Heart left ventricle (tissue), 13 donors: ENCODE measurements at regions not wholly inside any gene's neighbourhood (a gene's known extent, or its start where the extent isn't known, plus 50 kb on each side); places are given as distances from the start of the nearest gene placed in this dataset.

ENCODE experiments used
- CTCF ChIP-seq, 12 donors: fragments of 200-600 bp; sonication (generic) in 4 of 12; IDR thresholded peaks; one replicate each; pipeline versions ENCODE4 v1.5.0 to v1.8.0; 2018 to 2022; ENCODE audit warnings: antibody characterized with exemption in 12 of 12, mild to moderate bottlenecking in 5 of 12
- POLR2A ChIP-seq, 2 donors: fragments of 450-650 bp; IDR thresholded peaks; one replicate each; pipeline ENCODE4 v1.6.1; 2017; ENCODE audit warnings: antibody characterized with exemption in 2 of 2, mild to moderate bottlenecking in 2 of 2, moderate library complexity in 2 of 2
- donor health status: ischemic (EF 13 %, LVEDD 7.1; RV severe dilation, severe dysfunction).
- donor health status: DM: no; HTN: yes; CAD: no.
- donor health status: DM: no; HTN: no; CAD: no.
- donor health status: ischemic (EF 25% LVEDD 6.9; RV normal size, moderate dysfunction).
- donor health status: ischemic (EF 25% LVEDD 5.7; RV mildly dilated, moderate dysfunction).
- donor health status: ischemic (EF 35%, LVEDD 5.7; RV mildly dilated, moderate dysfunction).
- donor health status: nonischemic (EF 11% LVEDD 7.7; RV severe dilation, severe dysfunction).
- donor health status: DM: yes; HTN: yes; CAD: no.
- donor health status: PGD.
- donor health status: ischemic (EF 29% LVEDD 5.4; RV normal size, mild dysfunction).
- donor health status: nonischemic (EF 23%, LVEDD 6.1; RV moderate dilation, normal function).

DNA sequence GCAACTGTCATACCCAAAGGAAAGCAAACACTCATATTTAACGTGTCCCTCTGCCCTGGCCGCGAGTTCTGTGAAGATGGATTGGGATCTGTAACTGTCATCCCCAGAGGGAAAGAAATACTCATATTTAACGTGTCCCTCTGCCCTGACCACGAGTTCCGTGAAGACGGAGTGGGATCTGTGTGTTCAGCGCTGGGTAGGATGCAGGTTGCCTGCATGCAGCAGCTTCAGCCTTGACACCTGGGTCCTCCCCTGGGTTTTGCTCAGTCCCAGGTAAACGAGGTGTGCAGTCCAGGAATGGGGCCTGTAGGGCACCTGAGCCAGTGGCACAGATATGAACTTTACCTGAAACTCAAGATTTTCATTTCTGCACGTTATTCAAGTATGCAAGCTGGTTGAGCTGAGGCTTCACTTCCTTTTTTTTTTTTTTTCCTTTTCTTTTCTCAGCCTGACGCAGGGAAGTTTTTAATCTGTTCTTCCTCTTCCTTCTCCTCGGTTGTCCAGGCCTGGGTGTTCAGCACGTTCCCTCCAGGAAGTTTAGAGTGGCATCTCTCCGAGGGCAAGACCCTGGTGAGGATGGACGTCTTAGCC, 159.0 kb upstream of the SHH start:
- no peak for TF ChIP-seq CTCF (IDR thresholded peaks at IDR 0.05)
- no peak for TF ChIP-seq POLR2A (IDR thresholded peaks at IDR 0.05)
